OCI-LY1 (cell line): ENCODE measurements at regions not wholly inside any gene's neighbourhood (a gene's known extent, or its start where the extent isn't known, plus 50 kb on each side); places are given as distances from the start of the nearest gene placed in this dataset.
"Not testable (repeated sequence)": the region's sequence is repeated elsewhere in the genome, so short reads cannot be mapped to it uniquely, and the experiment has no call there.

Experiments used
- H2AFZ ChIP-seq: fragments of 200-600 bp; sonication (generic), shearing (Covaris generic); 2 replicates; pipeline ENCODE4 v1.6.0; 2014; ENCODE audit warnings: antibody characterized with exemption, mild to moderate bottlenecking, low read length
- H3F3A ChIP-seq: fragments of 200-600 bp; sonication (generic), shearing (Covaris generic); 2 replicates; pipeline ENCODE4 v1.6.0; 2014; ENCODE audit warnings: mild to moderate bottlenecking, antibody characterized with exemption, low read length, moderate library complexity; ENCODE audit not compliant: insufficient read depth
- H3K27ac ChIP-seq: fragments of 200-600 bp; sonication (generic); 2 replicates; pipeline ENCODE4 v1.5.1; 2014; ENCODE audit warnings: low read length, mixed run types, mild to moderate bottlenecking, low read depth; ENCODE audit not compliant: poor library complexity, severe bottlenecking
- H3K27me3 ChIP-seq: fragments of 200-600 bp; sonication (generic); 2 replicates; pipeline ENCODE4 v1.6.0; 2014; ENCODE audit warnings: antibody characterized with exemption, mild to moderate bottlenecking, low read length, moderate library complexity; ENCODE audit not compliant: insufficient read depth
- H3K36me3 ChIP-seq: fragments of 200-600 bp; sonication (generic); 2 replicates; pipeline ENCODE4 v1.6.1; 2014; ENCODE audit warnings: mild to moderate bottlenecking, antibody characterized with exemption, low read length, moderate library complexity, mixed read lengths; ENCODE audit not compliant: insufficient read depth
- H3K4me1 ChIP-seq: fragments of 200-600 bp; sonication (generic); 2 replicates; pipeline ENCODE4 v1.5.1; 2014; ENCODE audit warnings: mild to moderate bottlenecking, low read length, moderate library complexity; ENCODE audit not compliant: insufficient read depth, severe bottlenecking
- H3K4me2 ChIP-seq: fragments of 200-600 bp; sonication (generic), shearing (Covaris generic); 2 replicates; pipeline ENCODE4 v1.6.1; 2014; ENCODE audit warnings: low read length
- H3K4me3 ChIP-seq: fragments of 200-600 bp; sonication (generic); 2 replicates; pipeline ENCODE4 v1.5.1; 2014; ENCODE audit warnings: low read length, low read depth, mild to moderate bottlenecking, mixed read lengths; ENCODE audit not compliant: poor library complexity, severe bottlenecking
- H3K79me2 ChIP-seq: fragments of 200-600 bp; shearing (Covaris generic); 2 replicates; pipeline ENCODE4 v1.6.1; 2016; ENCODE audit warnings: mixed run types, low read length, mixed read lengths; ENCODE audit not compliant: insufficient read depth
- H3K9ac ChIP-seq: fragments of 200-600 bp; sonication (generic), shearing (Covaris generic); 2 replicates; pipeline ENCODE4 v1.6.1; 2014; ENCODE audit warnings: mild to moderate bottlenecking, low read length, mixed read lengths
- H3K9me2 ChIP-seq: fragments of 200-600 bp; sonication (generic), shearing (Covaris generic); 2 replicates; pipeline ENCODE4 v1.6.1; 2014; ENCODE audit warnings: low read depth, mild to moderate bottlenecking, low read length, mixed read lengths
- H3K9me3 ChIP-seq: fragments of 200-600 bp; shearing (Covaris generic); 2 replicates; pipeline ENCODE4 v1.6.1; 2014; ENCODE audit warnings: low read length, mixed read lengths
- H4K20me1 ChIP-seq: fragments of 200-600 bp; sonication (generic), shearing (Covaris generic); 2 replicates; pipeline ENCODE4 v1.6.0; 2016; ENCODE audit warnings: mild to moderate bottlenecking, low read length; ENCODE audit not compliant: insufficient read depth
- CTCF ChIP-seq: fragments of 200-600 bp; sonication (generic), shearing (Covaris generic); IDR thresholded peaks from 2 replicates; pipeline ENCODE4 v1.5.1; 2017; ENCODE audit warnings: mild to moderate bottlenecking, antibody characterized with exemption, low read length, moderate library complexity, mixed read lengths
- EZH2 ChIP-seq: fragments of 200-600 bp; sonication (generic), shearing (Covaris generic); IDR thresholded peaks from 2 replicates; pipeline ENCODE4 v1.8.0; 2017; ENCODE audit warnings: borderline replicate concordance, mixed run types, mild to moderate bottlenecking, antibody characterized with exemption, low read length, moderate library complexity, mixed read lengths

- no peaks in the 10 kb centered on the region for H3K79me2 ChIP-seq
- H4K20me1 ChIP-seq: no peaks in the 10 kb centered on the region
- no peaks in the 10 kb centered on the region for H3F3A ChIP-seq
- H3K9ac ChIP-seq: no peak overlapping the region
- H3K27me3 ChIP-seq: no peaks in the 10 kb centered on the region
- no peak overlapping the region for H3K4me2 ChIP-seq
- H2AFZ ChIP-seq: no peak overlapping the region
- TF ChIP-seq CTCF: no peak
- TF ChIP-seq EZH2: no peak
- H3K9me2 ChIP-seq: no peaks in the 10 kb centered on the region
- no peaks in the 10 kb centered on the region for H3K9me3 ChIP-seq
- no peak overlapping the region for H3K27ac ChIP-seq
- H3K4me1 ChIP-seq: no peaks in the 10 kb centered on the region
- no peaks in the 10 kb centered on the region for H3K36me3 ChIP-seq
- H3K4me3 ChIP-seq: no peak overlapping the region
These were observed 548.8 kb upstream of the KCND2 start for GRCh38 chr7:119724041-119724792.

GRCh38 chr7:119733127-119733879 is 539.7 kb upstream of the KCND2 start:
- no peak overlapping the region for H2AFZ ChIP-seq
- H3K4me3 ChIP-seq: no peak overlapping the region
- H3K79me2 ChIP-seq: no peaks in the 10 kb centered on the region
- H4K20me1 ChIP-seq: no peaks in the 10 kb centered on the region
- H3K27ac ChIP-seq: no peak overlapping the region
- H3K9me3 ChIP-seq: no peaks in the 10 kb centered on the region
- H3K9ac ChIP-seq: no peak overlapping the region
- TF ChIP-seq EZH2 (no peak), CTCF (no peak)
- no peaks in the 10 kb centered on the region for H3K27me3 ChIP-seq
- no peaks in the 10 kb centered on the region for H3K36me3 ChIP-seq
- no peaks in the 10 kb centered on the region for H3K4me1 ChIP-seq
- H3F3A ChIP-seq: no peaks in the 10 kb centered on the region
- H3K4me2 ChIP-seq: no peak overlapping the region
- no peaks in the 10 kb centered on the region for H3K9me2 ChIP-seq

- Histone ChIP-seq H4K20me1 (no peaks in the 10 kb centered on the region), H3K36me3 (no peaks in the 10 kb centered on the region), H3K4me3 (no peak overlapping the region), H3K9ac (no peak overlapping the region), H3F3A (no peaks in the 10 kb centered on the region), H3K4me1 (no peaks in the 10 kb centered on the region), H3K9me2 (no peaks in the 10 kb centered on the region), H3K9me3 (no peaks in the 10 kb centered on the region), H3K27me3 (no peaks in the 10 kb centered on the region), H2AFZ (no peak overlapping the region), H3K27ac (no peak overlapping the region), H3K4me2 (no peak overlapping the region), H3K79me2 (no peaks in the 10 kb centered on the region)
- TF ChIP-seq CTCF (no peak), EZH2 (no peak)
These were observed 535.6 kb upstream of the KCND2 start for GRCh38 chr7:119737390-119737789.

- not testable (repeated sequence) for H3F3A ChIP-seq, H3K4me2 ChIP-seq
These were observed 527.7 kb upstream of the KCND2 start for GRCh38 chr7:119745280-119745679.

More at GRCh38 chr7:119745280-119745679, 527.7 kb upstream of the KCND2 start:
- not testable (repeated sequence) for H3K4me1 ChIP-seq, H3K4me3 ChIP-seq, H3K27me3 ChIP-seq, H3K9me2 ChIP-seq, H4K20me1 ChIP-seq, H3K36me3 ChIP-seq, H3K9me3 ChIP-seq, H3K9ac ChIP-seq, H2AFZ ChIP-seq, H3K27ac ChIP-seq, H3K79me2 ChIP-seq
